IMR-90 (cell line): ENCODE measurements at regions not wholly inside any gene's neighbourhood (a gene's known extent, or its start where the extent isn't known, plus 50 kb on each side); places are given as distances from the start of the nearest gene placed in this dataset.

Experiments
- ATAC-seq: fragments of 200-7000 bp; cut with Tn5 transposase; 2 replicates; pipeline ENCODE4 v1.9.1; 2020; ENCODE audit warnings: low read depth, mild to moderate bottlenecking, moderate library complexity
- BruUV-seq: library from RNA; stranded (reverse); fragments of 400-500 nt; replicated peaks from 2 replicates; lab custom pipeline; 2021; lab: Mats Ljungman, UMichigan
- CTCF ChIA-PET: fragments of 300-600 bp; formaldehyde crosslinking; extraction: SDS; loops from one replicate; lab custom pipeline; 2021; ENCODE audit warnings: antibody characterized with exemption; lab: Yijun Ruan, JAX
- POLR2A ChIA-PET: fragments of 300-600 bp; sonication (Branson Sonifier 250); formaldehyde crosslinking; loops from one replicate; lab custom pipeline; 2022; ENCODE audit warnings: antibody characterized with exemption; ENCODE audit not compliant: unreplicated experiment; lab: Charles Lee
- DNase-seq: peaks from one replicate; pipeline ENCODE4 v3.0.0; 2013
- H2AFZ ChIP-seq: replicated peaks from 2 replicates; pipeline ENCODE3; 2013; ENCODE audit warnings: low read length, mild to moderate bottlenecking; ENCODE audit not compliant: poor library complexity
- H2AK5ac ChIP-seq: 2 replicates; pipeline ENCODE4 v1.6.1; 2013; ENCODE audit warnings: low read depth, low read length, inconsistent platforms
- H2AK9ac ChIP-seq: replicated peaks from 2 replicates; pipeline ENCODE3; 2013; ENCODE audit warnings: mild to moderate bottlenecking, low read depth, low read length, moderate library complexity; ENCODE audit not compliant: poor library complexity
- H2BK120ac ChIP-seq: 2 replicates; pipeline ENCODE4 v1.6.1; 2013; ENCODE audit warnings: low read depth, low read length, inconsistent platforms
- H2BK15ac ChIP-seq: 3 replicates; pipeline ENCODE4 v1.6.1; 2013; ENCODE audit warnings: low read depth, low read length, inconsistent platforms
- H2BK20ac ChIP-seq: 2 replicates; pipeline ENCODE4 v1.6.1; 2013; ENCODE audit warnings: low read depth, mild to moderate bottlenecking, inconsistent platforms, low read length, moderate library complexity
- H2BK5ac ChIP-seq: 2 replicates; pipeline ENCODE4 v1.6.1; 2013; ENCODE audit warnings: mild to moderate bottlenecking, low read depth, low read length, inconsistent platforms; ENCODE audit not compliant: poor library complexity, severe bottlenecking
- H3K14ac ChIP-seq: replicated peaks from 2 replicates; pipeline ENCODE4 v1.6.1; 2013; ENCODE audit warnings: low read depth, low read length, inconsistent platforms
- H3K18ac ChIP-seq: 2 replicates; pipeline ENCODE4 v1.6.1; 2013; ENCODE audit warnings: low read depth, low read length, control low read depth
- H3K23ac ChIP-seq: 2 replicates; pipeline ENCODE4 v1.6.1; 2013; ENCODE audit warnings: low read depth, low read length, inconsistent platforms
- H3K27ac ChIP-seq: 2 replicates; pipeline ENCODE4 v1.5.1; 2013; ENCODE audit warnings: mild to moderate bottlenecking, control low read depth, low read length; ENCODE audit not compliant: insufficient read depth
- H3K27me3 ChIP-seq: 2 replicates; pipeline ENCODE4 v1.6.1; 2013; ENCODE audit warnings: low read length; ENCODE audit not compliant: control insufficient read depth, insufficient read depth
- H3K36me3 ChIP-seq: 2 replicates; pipeline ENCODE4 v1.6.1; 2013; ENCODE audit warnings: low read length, mixed read lengths; ENCODE audit not compliant: control insufficient read depth, insufficient read depth
- H3K4ac ChIP-seq: 2 replicates; pipeline ENCODE4 v1.6.1; 2013; ENCODE audit warnings: low read depth, low read length, inconsistent platforms
- H3K4me1 ChIP-seq: 2 replicates; pipeline ENCODE4 v1.6.1; 2013; ENCODE audit warnings: low read length, mixed read lengths; ENCODE audit not compliant: control insufficient read depth, insufficient read depth
- H3K4me2 ChIP-seq: 2 replicates; pipeline ENCODE4 v1.6.1; 2013; ENCODE audit warnings: low read depth, mild to moderate bottlenecking, control low read depth, low read length, moderate library complexity
- H3K4me3 ChIP-seq: 2 replicates; pipeline ENCODE4 v1.5.1; 2013; ENCODE audit warnings: low read depth, mild to moderate bottlenecking, control low read depth, low read length, moderate library complexity; ENCODE audit not compliant: insufficient read depth
- H3K56ac ChIP-seq: 2 replicates; pipeline ENCODE4 v1.6.1; 2013; ENCODE audit warnings: low read length, inconsistent platforms; ENCODE audit not compliant: insufficient read depth; ENCODE audit errors: extremely low read depth
- H3K79me1 ChIP-seq, 2 experiments: 2 replicates each; pipeline ENCODE4 v1.6.1; 2013; ENCODE audit warnings: low read length in 2 of 2, inconsistent platforms in 1 of 2, low read depth in 1 of 2
- H3K9ac ChIP-seq: 2 replicates; pipeline ENCODE4 v1.6.1; 2013; ENCODE audit warnings: low read depth, low read length, control low read depth
- H3K9me1 ChIP-seq: 2 replicates; pipeline ENCODE4 v1.6.1; 2013; ENCODE audit warnings: low read length, inconsistent platforms; ENCODE audit not compliant: insufficient read depth
- H3K9me3 ChIP-seq: 2 replicates; pipeline ENCODE4 v1.6.1; 2013; ENCODE audit warnings: low read length; ENCODE audit not compliant: control insufficient read depth, insufficient read depth
- H4K20me1 ChIP-seq: 2 replicates; pipeline ENCODE4 v1.6.1; 2013; ENCODE audit warnings: low read length, inconsistent platforms; ENCODE audit not compliant: insufficient read depth
- H4K5ac ChIP-seq: 2 replicates; pipeline ENCODE4 v1.6.1; 2013; ENCODE audit warnings: mild to moderate bottlenecking, low read depth, low read length, control low read depth
- H4K8ac ChIP-seq, 2 experiments: 2 replicates each; pipeline ENCODE4 v1.6.1; 2013; ENCODE audit warnings: low read depth in 2 of 2, low read length in 2 of 2, control low read depth in 1 of 2, inconsistent platforms in 1 of 2
- H4K91ac ChIP-seq: 2 replicates; pipeline ENCODE4 v1.6.1; 2013; ENCODE audit warnings: low read depth, low read length, inconsistent platforms; ENCODE audit not compliant: insufficient read depth
- CEBPB ChIP-seq: IDR thresholded peaks from 2 replicates; pipeline ENCODE4 v1.6.1; 2012; ENCODE audit warnings: low read depth, low read length, improper control_type of control experiment
- CHD1 ChIP-seq: IDR thresholded peaks from 2 replicates; pipeline ENCODE4 v1.6.1; 2012; ENCODE audit warnings: low read depth, low read length, improper control_type of control experiment
- WGBS, 2 experiments: methylation state at CpG; one replicate each; pipeline versions ENCODE4 v1.1.5 to v1.1.7; 2013; ENCODE audit warnings: missing lambda C conversion rate in 2 of 2; ENCODE audit not compliant: insufficient read length in 1 of 2; ENCODE audit errors: extremely low coverage in 2 of 2; 5-methylcytosine and 5-hydroxymethylcytosine counted together
- dilution Hi-C: fragments of 300-500 bp; cut with HindIII; formaldehyde crosslinking; loops from one replicate; pipeline ENCODE4 v1.14.3; 2018; ENCODE audit warnings: low sequenced_read_pairs; ENCODE audit not compliant: unreplicated experiment
- in situ Hi-C: fragments of 300-500 bp; cut with MboI; formaldehyde crosslinking; loops from 3 replicates; pipeline ENCODE4 v1.14.3; 2019; ENCODE audit warnings: low sequenced_read_pairs, inconsistent platforms, mixed read lengths
- intact Hi-C: fragments of 100-400 bp; cut with micrococcal nuclease; formaldehyde crosslinking; loops from 2 replicates; pipeline ENCODE4 v1.10.0; 2022

GRCh38 chr4:78660559-78660958 lies 109.0 kb downstream of the ANXA3 start:
- POLR2A ChIA-PET = no interaction called here
- no peak for TF ChIP-seq CHD1
- TF ChIP-seq CEBPB = 0 out of 2 replicates have a peak, but pooled peaks have one; percentile 17
- no peak overlapping the region for H2BK5ac ChIP-seq
- no peak overlapping the region for H3K27ac ChIP-seq
- ATAC-seq = no peak
- no peak overlapping the region for H2AK5ac ChIP-seq
- no peaks in the 10 kb centered on the region for H3K36me3 ChIP-seq
- intact Hi-C loops (no loop called here), dilution Hi-C loops (no loop called here), in situ Hi-C loops (no loop called here)
- H2AK9ac ChIP-seq = no peak overlapping the region
- no peaks in the 10 kb centered on the region for H3K27me3 ChIP-seq
- H2AFZ ChIP-seq = no peak overlapping the region
- no peak overlapping the region for H3K4me2 ChIP-seq
- H4K8ac ChIP-seq = no peak overlapping the region
- H4K20me1 ChIP-seq = no peaks in the 10 kb centered on the region
- H2BK15ac ChIP-seq = no peak overlapping the region
- no peak overlapping the region for H2BK20ac ChIP-seq
- 0 out of 2 replicates have a peak, but pooled peaks cover 3% of the 10 kb centered on the region for H3K9me1 ChIP-seq
- H3K14ac ChIP-seq = no peak overlapping the region
- no peak for DNase-seq
- H3K4ac ChIP-seq = no peak overlapping the region
- no peak overlapping the region for H2BK120ac ChIP-seq
- H3K9me3 ChIP-seq = no peaks in the 10 kb centered on the region
- no peak overlapping the region for H4K91ac ChIP-seq
- no peak overlapping the region for H3K4me3 ChIP-seq
- BruUV-seq = no TSS peak
- H3K79me1 ChIP-seq = no peaks in the 10 kb centered on the region
- WGBS, 2 experiments = 100% methylated on average over 1 of the region's 4 CpGs; no CpG with 5 or more reads in 1 of the 2 experiments
- H3K9ac ChIP-seq = no peak overlapping the region
- no peak overlapping the region for H3K56ac ChIP-seq
- no peak overlapping the region for H4K5ac ChIP-seq
- H3K4me1 ChIP-seq = peaks cover 5% of the 10 kb centered on the region; the same call in 1 of the 2 replicates
- H3K18ac ChIP-seq = no peak overlapping the region
- H3K23ac ChIP-seq = no peak overlapping the region
- CTCF ChIA-PET = interaction anchor here (1.4 kb wide), 1 partner anchor 14 kb away, joined by 4 read pairs; no protein-coding TSS in a partner anchor
